Left hindlimb (tissue), 1 donor: ENCODE measurements at regions not wholly inside any gene's neighbourhood (a gene's known extent, or its start where the extent isn't known, plus 50 kb on each side); places are given as distances from the start of the nearest gene placed in this dataset.

Experiments used
- DNase-seq: peaks from one replicate; pipeline ENCODE4 v3.0.0-alpha.2; 2018

DNA sequence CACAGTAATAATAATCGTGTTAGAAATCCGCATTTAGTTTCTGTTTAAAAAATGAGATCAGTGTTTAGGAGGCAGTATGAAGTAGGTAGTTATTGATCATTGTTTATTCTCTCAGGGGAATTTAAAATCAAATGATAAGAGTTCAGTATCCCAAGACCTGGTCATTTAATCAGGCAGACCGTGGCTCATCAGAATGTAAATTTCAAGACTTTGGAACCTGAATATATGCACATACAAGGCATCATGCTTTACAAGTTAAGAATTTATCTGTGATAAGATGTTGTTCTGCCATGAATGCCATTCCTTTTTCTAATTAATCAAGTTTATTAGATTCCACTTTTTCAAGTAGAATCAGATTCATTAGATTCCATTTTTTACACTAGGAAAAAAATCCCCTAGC, 133.5 kb upstream of the MAOA start:
- DNase-seq, result no peak

DNA sequence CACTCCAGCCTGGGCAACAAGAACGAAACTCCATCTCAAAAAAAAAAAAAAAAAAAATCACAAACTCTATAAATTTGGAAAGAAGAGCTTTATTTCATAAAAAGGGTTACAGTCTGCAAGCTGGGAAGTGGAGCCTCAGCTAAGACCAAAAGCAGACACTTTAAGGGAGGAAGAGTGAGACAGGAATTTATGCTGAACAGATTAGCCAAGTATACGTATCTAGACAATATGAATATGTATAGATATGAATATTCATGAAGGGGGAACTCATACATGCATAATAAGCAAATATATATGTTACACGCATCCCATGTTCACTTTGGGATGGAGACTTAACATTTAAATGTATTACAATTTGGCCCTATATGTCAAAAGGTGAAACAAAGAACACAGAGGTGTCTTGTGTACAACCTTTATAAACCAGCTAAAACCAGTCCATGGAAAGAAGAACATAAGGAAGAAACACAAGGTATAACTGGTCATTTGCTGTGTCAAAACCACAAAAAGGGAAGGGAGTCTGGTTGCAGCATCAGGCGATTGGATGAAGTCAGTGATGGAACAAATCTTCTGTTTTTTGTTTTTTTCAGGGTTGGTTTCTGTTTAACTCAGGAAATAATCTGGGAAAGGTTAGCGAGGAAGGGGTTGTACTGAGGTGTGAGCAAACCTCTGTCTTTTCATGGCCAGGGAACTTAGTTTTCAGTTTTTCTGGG, 130.0 kb upstream of the MAOA start:
- DNase-seq, result no peak

DNA sequence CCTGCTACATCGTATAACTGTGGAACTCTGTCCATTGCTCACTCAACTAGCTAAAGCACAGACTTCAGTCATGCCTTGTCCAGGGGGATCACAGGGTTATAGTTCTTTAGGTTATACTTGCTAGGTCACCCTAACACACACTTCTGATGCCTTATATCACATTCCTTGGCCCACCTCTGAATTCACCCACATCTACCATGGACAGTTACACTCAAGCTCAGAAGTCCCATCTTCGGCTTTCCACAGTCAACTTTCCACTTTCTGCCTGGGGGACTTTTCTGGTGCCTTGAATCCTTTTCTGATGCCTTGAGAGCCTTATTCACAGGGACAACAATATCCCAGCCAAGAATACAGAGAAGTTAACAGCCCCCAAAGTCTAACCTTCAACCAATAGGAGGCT, 129.2 kb upstream of the MAOA start:
- no peak for DNase-seq

DNA sequence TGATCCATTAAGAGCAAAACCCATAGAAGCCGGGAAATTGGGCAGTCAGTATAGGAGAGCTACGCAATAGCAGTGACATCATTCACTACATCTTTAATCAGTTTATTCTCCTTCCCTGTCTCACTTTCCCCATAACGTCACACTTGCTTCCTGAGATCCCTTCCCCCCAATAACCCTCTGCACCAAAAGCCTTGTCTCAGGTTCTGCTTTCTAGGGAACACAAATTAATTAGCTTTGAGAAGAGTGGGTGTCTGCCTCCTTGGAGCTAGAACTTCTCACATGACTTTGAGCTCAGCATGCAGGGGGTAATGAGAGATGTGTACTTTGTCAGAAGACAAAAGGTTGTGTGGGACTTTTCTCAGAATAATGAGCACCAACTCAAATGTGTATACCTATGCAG, 128.3 kb upstream of the MAOA start:
- DNase-seq, result no peak

DNA sequence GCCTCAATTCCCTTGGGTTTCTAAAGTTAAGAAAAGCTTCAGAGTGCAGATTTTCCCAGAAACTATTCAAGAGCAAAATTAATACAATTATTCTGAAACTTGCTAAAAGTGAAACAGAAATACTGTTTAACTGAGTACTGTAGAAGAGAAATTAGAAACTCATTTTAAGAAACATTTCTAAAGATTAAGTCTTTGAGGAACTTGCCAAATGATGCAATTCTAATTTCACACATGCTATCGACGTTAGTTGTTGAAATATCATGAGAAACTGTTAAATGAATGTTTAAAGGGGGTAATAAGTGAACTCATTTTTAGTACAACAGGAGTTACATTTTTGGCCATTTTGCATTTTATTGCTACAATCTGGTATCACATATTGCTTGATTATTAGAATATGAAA, 125.3 kb upstream of the MAOA start:
- DNase-seq, result no peak

DNA sequence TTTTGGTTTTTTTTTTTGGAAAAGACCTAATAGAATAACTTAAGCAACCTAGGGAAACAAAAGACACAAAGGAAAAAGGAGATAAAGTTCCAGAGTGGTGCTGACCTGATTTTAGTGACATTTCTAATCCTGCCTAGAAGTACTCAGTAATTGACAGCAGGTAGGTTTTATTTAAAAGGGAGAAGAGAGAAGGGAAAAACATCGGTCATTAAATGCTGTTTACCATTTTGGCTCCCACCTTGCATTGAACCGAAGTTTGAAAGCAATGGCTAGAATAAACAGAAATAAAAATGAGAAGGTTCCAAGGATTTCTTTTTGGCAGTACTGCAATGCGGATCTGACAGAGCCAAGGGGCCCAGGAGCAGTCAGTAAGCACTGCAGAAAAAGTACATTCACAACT, 115.8 kb upstream of the MAOA start:
- DNase-seq, result no peak

DNA sequence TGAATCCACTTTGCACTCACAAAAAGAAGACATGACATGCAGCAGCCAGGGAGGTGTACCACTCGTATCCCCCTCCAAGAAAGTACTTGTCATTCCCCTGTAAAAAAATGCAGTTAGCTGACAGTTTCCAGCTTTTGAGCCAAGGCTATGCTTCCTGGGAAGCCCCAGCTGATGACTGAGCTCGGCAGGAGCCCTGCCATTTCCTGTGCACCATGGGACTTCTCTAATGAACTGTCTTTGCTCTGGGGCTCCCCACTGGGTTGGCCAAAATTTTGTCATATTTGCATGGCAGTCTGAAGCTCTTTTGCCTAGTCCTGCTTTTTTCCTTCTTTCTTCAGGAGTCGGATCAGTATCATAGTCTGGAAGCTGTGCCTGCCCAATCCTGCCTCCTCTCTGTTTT, 104.5 kb upstream of the MAOA start:
- no peak for DNase-seq

DNA sequence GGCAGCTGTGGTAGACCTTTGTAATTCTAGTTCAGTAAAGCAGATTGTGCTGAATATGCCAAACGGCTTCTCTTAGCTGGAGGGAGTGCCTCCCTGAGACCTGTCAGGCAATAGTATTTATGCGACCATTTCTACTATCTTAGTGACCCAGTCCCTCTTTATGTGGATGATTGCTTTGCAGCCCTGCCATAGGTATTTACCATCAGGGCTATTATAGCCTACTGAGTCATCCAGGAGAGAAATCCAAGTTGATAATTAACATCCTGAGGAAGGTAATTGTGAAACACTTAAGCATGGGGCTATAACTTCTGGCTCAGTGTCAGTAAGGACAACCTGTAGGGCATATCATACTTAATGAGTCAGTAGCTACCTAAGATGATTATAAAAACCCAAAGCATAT, 103.9 kb upstream of the MAOA start:
- DNase-seq, result no peak

DNA sequence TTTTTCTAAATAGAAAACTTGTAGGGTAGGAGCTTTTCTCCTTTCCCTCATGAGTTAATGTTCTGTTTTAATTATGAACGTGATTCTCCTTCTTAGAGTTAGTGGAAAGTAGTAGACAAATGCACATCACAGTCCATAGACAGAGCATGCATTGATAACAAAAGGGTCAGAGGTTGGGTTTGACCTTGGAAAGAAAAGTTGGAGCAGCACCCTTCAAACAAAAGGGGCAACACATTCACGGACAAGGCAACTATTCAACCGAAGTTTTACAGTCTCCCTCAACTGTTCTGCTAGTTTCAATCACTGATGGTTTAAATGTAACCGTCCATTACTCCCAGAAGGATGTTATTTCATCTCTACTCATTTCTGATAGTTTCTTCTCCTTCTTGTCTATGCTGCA, 103.4 kb upstream of the MAOA start:
- DNase-seq, result no peak

DNA sequence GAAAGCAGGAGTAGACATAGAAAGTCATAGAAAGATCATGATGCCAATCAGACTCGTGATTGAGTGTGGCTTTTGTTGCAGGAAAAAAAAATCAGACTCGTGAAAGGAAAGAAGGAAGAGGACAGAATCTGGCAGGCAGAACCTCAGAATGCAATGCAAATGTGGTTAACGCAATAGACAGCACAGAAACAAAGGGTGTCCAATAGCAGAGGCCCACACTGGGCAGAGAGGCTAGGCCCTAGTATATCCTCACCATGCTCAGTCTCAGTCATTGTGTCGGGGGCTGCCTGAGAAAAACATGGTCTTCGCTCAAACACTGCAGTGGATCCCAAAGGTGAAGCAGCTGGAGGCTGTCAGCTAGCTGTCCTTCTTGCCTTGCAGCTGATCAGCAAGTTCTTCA, 102.8 kb upstream of the MAOA start:
- DNase-seq, result no peak

DNA sequence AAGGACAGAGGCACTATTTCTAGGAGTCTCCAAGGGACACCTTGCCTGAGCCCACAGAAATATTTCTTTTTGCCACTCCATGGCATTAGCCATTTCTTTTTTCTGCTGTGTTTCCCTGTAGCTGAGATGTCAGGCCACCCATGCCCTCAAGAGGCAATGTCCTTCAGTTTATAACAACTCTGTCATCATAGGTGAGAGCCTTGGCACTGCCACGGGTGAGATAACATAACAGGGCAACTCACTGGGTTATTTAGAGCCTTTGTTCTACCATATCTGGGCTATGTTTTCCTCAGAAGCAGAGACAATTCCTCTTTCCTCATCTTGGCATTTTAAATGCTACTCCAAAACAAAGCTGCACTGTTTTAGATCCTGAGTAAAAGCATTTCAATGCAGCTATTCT, 99.9 kb upstream of the MAOA start:
- DNase-seq, result no peak

DNA sequence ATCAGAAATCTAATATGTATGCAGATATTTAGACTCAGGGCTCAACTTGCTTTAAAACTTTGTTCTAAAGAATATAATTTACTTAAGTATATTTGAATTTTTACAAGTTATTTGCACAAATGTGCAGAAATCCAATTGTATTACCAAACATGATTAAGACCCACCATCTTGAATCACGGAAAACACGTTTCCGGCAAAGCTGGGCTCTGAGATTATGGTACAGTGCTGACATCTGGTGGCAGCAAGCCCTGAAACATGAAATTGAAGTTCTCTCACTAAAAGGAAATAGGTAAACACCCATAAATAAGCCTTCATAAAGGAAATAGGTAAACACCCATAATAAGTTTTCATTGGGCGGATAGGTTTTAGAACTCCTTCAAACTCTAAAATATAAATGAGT, 98.3 kb upstream of the MAOA start:
- DNase-seq, result no peak

DNA sequence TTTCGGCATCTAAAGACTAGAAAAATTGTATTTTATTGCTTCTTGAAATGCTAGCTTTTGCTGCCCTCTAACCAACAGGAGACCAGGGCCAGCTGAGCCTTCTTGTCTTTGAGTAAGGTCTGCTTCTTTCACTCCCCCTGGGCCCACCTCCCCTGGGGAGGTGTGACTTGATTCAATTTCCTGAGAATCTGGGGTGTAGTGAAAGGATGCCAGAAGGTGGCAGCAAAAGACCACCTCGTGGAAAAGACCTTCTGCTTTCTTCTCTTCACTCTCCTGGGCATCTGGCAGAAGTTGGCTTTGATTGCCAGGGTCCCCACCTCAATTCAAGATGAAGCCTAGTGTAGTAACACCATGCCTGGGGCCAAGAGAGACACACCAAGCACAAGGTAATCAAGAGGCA, 96.5 kb upstream of the MAOA start:
- DNase-seq, result no peak

DNA sequence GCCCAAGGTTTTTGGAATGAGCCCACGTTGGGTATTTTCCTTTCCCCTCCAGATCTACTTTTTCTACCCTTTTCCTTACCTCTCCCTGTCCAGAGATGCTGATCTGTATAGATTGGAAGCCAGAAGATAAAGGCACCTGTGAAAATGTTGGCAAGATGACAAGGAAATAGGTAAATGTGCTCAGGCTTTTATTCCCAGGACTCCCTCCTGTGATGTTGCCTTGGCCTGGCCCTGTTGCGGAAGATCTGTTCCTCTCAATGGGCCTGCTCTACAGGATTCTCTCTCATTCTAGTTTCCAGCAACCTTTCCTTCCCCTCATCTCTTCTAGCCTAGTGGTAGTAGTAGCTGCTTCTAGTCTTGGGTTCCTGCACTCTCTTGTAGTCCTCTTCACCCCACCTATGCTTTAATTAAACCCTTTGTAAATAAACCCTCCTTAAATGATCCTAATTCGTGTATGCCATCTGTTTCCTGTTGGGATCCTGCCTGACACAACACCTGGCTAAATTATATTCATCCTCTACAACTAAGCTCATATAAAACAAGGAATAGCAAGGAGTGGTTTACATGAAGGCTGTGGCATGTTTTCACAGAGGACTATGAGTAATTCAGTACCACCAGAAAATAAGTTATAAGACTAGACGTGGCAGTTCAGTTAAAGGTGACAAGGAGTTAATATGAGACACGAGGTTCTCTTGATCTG, 95.7 kb upstream of the MAOA start:
- DNase-seq, result no peak

DNA sequence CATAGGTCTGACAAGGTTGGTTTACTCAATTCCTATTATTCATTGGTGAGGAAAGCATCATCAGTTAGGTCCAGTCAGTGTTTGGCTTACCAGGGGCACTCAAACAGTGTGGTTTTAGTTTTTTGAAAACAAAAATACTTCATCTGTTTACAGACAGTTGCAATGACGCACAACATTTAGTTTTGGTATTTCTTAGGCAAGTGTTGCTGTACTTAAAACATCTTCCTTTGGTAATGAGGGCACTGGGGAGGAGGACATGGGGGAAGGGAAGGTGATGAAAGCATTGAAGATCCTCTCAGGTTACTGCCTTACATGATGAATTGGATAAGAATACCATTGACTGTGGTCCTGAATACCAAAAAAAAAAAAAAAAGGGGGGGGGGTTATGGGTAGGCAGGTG, 93.7 kb upstream of the MAOA start:
- no peak for DNase-seq

DNA sequence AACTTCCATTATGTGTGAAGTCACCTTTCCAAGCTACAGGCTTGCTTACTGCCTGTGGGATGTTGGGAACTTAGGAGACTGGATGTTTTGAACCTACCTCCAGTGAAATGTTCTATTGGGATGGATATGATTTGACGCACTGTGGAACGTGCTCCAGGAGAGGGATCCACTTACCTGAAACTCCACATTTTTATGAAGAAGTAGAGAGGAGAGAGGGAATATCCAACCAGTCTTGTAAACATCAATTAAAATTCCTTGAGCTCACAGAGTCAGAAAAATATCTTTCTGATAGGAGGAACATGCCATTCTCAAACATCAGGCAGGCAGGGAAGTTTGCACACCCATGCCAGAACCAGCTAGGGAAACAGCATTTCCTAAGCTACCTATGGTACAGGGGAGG, 91.1 kb upstream of the MAOA start:
- DNase-seq, result no peak

DNA sequence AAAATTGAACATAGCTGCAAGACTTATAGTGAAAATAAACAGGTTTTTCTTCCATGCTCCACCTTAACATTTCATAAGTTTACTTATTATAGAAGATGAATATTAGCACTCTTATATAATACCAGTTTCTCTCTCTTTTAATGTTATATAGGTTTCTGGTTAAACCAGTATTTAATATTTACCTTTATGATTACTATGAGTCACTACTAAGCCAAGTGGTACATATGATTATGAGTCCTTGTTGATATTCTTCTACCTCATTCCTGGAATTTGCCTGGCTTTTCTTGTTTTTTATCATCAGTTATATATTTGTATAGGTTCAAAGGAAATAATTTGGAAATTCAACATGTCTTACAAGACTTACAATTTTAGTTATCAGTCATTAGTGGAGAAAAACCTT, 89.9 kb upstream of the MAOA start:
- no peak for DNase-seq

DNA sequence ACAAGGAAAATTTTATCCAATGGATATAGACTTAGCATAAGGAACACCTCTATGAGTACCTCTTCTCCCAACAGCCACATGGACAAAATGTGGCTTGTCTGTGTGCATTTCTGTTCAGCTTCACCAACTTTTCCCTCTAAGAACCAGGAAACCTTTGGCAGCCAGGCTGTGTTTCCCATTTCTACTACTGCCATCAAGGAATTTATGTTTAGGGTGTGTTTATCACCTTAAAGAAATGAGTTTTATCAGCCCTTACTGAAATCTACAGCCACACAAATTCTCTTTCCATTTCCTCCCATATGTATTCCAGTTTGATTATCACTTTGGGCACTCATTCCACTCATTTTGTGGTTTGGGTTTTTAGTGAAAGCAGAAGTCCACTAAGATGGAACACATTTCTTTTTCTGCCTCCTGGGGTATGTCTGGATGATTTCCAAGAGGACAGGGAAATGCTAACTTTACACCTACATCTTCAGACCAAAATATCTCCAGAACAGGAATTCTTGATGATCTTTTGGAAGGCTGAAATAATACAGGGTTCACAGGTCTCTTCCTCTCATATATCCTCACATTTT, 82.6 kb upstream of the MAOA start:
- no peak for DNase-seq

DNA sequence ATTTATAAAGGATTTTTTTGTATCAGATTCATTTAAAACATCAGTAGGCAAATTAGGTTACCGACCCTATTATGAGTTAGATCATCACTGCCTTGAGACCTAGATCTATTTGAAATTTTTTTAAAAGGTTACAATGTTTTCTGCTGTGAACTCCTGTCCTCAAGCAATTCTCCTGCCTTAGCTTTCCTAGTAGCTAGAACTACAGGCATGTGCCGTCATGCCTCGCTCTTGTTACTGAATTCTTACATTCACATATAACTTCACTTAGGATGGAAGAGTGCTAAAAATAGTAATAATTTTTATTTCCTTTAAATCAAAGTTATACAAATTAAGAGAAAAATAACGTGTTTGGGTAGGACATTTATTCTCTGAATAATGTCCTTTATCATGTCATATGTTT, 75.5 kb upstream of the MAOA start:
- no peak for DNase-seq

DNA sequence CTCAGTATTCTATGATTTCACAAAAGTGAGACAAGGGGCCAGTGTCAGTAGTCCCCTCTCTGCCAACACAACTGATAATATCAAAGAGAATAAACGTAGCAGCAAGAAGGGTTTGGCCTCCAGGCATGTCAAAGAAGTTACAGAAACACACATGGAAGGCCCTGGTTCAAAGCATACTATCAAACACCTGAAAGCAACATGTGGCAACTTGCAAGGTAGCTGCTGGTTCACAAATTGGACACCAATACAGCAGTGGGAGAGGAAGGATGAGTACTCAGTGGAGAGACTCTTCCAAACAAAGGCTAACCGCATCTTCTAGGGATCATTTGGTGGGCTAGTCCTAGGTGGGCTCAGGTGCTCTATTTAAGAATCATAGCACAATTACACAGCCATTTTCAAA, 74.9 kb upstream of the MAOA start:
- DNase-seq, result no peak

DNA sequence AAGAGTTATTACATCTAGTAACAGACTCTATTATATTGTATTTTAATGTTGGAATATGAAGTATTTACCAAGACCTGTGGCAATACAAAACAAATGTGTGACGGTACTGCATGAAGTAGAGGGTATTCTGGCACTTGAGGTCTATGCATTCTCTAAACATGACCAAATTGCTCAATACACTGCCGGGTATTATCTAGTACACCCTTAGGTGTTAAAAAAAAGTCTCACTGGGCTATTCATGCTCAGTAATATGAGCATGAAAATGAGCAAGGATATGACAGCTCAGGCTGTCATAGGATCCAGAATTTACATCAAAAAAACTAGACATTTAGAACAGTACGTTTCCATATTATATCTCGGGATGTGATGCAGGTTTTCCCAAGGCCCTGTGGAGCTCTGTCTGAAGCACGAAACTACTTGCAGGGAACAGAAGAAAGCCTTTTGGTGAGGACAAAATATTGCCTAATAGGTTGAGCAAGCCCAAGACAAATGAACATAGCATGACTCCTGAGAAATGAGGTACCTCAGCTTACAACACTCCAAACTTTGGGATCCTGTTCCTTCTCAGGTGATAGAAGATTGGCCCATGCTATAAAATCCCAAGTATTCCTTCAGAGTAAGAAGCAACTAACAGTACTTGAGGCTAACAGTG, 74.1 kb upstream of the MAOA start:
- DNase-seq, result no peak

DNA sequence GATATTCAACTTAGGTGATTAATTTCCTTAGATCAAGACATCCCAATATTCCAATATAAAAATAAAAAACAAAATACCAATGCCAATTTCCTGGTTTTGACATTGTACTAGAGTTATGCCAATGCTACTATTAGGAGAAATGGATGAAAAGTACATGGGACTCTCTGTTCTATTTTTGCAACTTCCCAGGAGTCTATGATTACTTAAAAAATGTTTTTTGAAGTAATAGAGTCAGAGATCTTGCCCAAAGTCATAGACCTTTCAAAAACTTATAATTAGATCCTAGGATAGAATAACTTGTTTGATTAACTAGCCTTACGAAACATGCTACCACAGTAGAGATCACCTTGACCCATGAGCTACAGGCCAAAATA, 73.6 kb upstream of the MAOA start:
- DNase-seq, result no peak

DNA sequence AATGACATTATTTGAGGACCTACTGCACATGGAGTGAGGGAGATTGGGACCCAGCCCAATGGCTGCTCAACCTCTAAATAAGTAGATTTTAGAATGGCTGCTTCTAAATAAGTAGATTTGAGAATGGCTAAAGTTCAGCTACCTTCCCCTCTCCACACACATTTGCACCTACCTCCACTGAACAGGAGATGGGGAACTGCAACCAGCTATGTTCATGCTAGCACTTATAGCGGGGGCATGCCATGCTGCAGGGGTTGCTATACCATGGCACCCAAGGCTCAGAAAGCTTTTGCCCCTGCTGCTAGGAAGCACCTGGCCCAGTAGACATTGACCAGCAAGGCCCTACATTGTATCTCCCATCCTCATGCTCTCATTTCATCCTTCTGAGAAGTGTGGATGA, 70.2 kb upstream of the MAOA start:
- no peak for DNase-seq

DNA sequence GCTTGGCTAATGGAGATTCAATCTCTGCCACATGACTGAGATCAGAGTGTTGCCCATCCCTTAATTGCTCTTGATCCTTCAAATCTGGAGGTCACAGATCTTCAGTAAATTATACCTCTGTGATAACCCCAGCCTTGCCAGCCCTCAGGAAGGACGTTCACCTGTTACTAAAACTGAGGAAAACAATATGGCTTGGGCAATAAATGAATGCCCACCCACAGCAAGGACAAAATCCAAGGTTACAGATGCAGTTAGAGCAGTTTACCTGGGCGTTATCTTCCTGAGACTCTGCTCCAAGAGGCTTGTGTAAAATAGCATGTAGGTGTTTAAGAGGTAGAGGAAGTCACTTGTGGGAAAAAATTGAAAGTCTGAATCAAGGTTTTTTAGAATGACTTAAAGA, 69.3 kb upstream of the MAOA start:
- DNase-seq, result no peak
